ENCODE measurements at regions not wholly inside any gene's neighbourhood (a gene's known extent, or its start where the extent isn't known, plus 50 kb on each side); places are given as distances from the start of the nearest gene placed in this dataset.
"Not testable (repeated sequence)": the region's sequence is repeated elsewhere in the genome, so short reads cannot be mapped to it uniquely, and the experiment has no call there.

- no peak for DNase-seq
Measured at GRCh38 chr14:30162066-30162465, 234.4 kb upstream of the PRKD1 start.

- DNase-seq, result no peak
Measured at GRCh38 chr14:30165255-30165654, 237.6 kb upstream of the PRKD1 start.

- no peak for DNase-seq
Measured at GRCh38 chr14:30177781-30178180, 250.1 kb upstream of the PRKD1 start.

- no peak for DNase-seq
Measured at GRCh38 chr14:30179381-30180130, 251.9 kb upstream of the PRKD1 start.

- DNase-seq, result no peak
Measured at GRCh38 chr14:30180219-30180618, 252.6 kb upstream of the PRKD1 start.

GRCh38 chr14:30185832-30186231 lies 258.2 kb upstream of the PRKD1 start:
- DNase-seq, result no peak

GRCh38 chr14:30191639-30192279 lies 264.1 kb upstream of the PRKD1 start:
- DNase-seq, result no peak

- DNase-seq, result no peak
Measured at GRCh38 chr14:30193101-30193500, 265.5 kb upstream of the PRKD1 start.

GRCh38 chr14:30193845-30194501 lies 266.3 kb upstream of the PRKD1 start:
- no peak for DNase-seq

- DNase-seq, result no peak
Measured at GRCh38 chr14:30194741-30195148, 267.1 kb upstream of the PRKD1 start.

GRCh38 chr14:30195941-30196340 lies 268.3 kb upstream of the PRKD1 start:
- peak; percentile 50 for DNase-seq

- no peak for DNase-seq
Measured at GRCh38 chr14:30196861-30197260, 269.2 kb upstream of the PRKD1 start.

GRCh38 chr14:30198720-30199119 lies 271.1 kb upstream of the PRKD1 start:
- not testable (repeated sequence) for DNase-seq

GRCh38 chr14:30204431-30204980 lies 276.9 kb upstream of the PRKD1 start:
- no peak for DNase-seq

GRCh38 chr14:30209136-30209535 lies 281.5 kb upstream of the PRKD1 start:
- no peak for DNase-seq

GRCh38 chr14:30210630-30211029 lies 283.0 kb upstream of the PRKD1 start:
- DNase-seq, result no peak

GRCh38 chr14:30211326-30211725 lies 283.7 kb upstream of the PRKD1 start:
- DNase-seq, result no peak

- no peak for DNase-seq
Measured at GRCh38 chr14:30214014-30214413, 286.4 kb upstream of the PRKD1 start.

GRCh38 chr14:30214461-30215090 lies 286.9 kb upstream of the PRKD1 start:
- DNase-seq, result peak; percentile 84

GRCh38 chr14:30218907-30219306 lies 291.3 kb upstream of the PRKD1 start:
- no peak for DNase-seq

- no peak for DNase-seq
Measured at GRCh38 chr14:30221546-30221945, 293.9 kb upstream of the PRKD1 start.

- DNase-seq, result peak; percentile 37
Measured at GRCh38 chr14:30223385-30223785, 295.7 kb upstream of the PRKD1 start.

GRCh38 chr14:30223966-30224365 lies 296.3 kb upstream of the PRKD1 start:
- DNase-seq, result no peak

Measured in NCI-H1694 treated with DMSO at 0.1 percent for 48 hours (cell line).